ENCODE measurements at regions not wholly inside any gene's neighbourhood (a gene's known extent, or its start where the extent isn't known, plus 50 kb on each side); places are given as distances from the start of the nearest gene placed in this dataset.

GRCh38 chr3:70752051-70752450 is 439.6 kb upstream of the MDFIC2 start:
- Histone ChIP-seq H3K9ac (ENCODE audit: low read depth in 1 of 2, low read length in 2 of 2) (no peak overlapping the region), H3K27me3 (ENCODE audit: control insufficient read depth in 4 of 4, insufficient read depth in 4 of 4, low read length in 3 of 4) (peaks cover 0 to 9% (median 0%) of the 10 kb centered on the region in 4 donors), H3K4me3 (ENCODE audit: low read depth in 1 of 3, low read length in 3 of 3) (no peak overlapping the region), H3K36me3 (ENCODE audit: control insufficient read depth in 4 of 4, insufficient read depth in 3 of 4, low read depth in 1 of 4, low read length in 3 of 4) (no peaks in the 10 kb centered on the region), H3K27ac (ENCODE audit: low read depth in 1 of 2, low read length in 2 of 2) (no peak overlapping the region), H3K9me3 (ENCODE audit: control insufficient read depth in 4 of 4, low read length in 3 of 4) (peaks cover 0 to 4% (median 0%) of the 10 kb centered on the region in 4 donors), H3K4me1 (ENCODE audit: control insufficient read depth in 4 of 4, insufficient read depth in 4 of 4, low read length in 3 of 4) (no peaks in the 10 kb centered on the region)
- TF ChIP-seq ZBTB33 (IDR thresholded peaks at IDR 0.05) (no peak), GABPA (IDR thresholded peaks at IDR 0.05 in 1 of 2, conservative IDR thresholded peaks at IDR 0.05 in 1 of 2) (no peak), RAD21 (IDR thresholded peaks at IDR 0.05) (no peak), FOXA1 (IDR thresholded peaks at IDR 0.05) (no peak), TAF1 (conservative IDR thresholded peaks at IDR 0.05) (no peak), MAX (IDR thresholded peaks at IDR 0.05) (no peak), SP1 (IDR thresholded peaks at IDR 0.05) (no peak), REST (IDR thresholded peaks at IDR 0.05) (no peak), RXRA (IDR thresholded peaks at IDR 0.05) (no peak), CTCF (IDR thresholded peaks at IDR 0.05; ENCODE audit: low read depth, low read length, missing input control) (no peak)
- WGBS: 91% methylated on average over 5 of the region's 5 CpGs
- no peak for DNase-seq (ENCODE audit: low spot score)

GRCh38 chr3:70749122-70749521 is 436.7 kb upstream of the MDFIC2 start:
- WGBS: 53% methylated on average over 4 of the region's 4 CpGs
- TF ChIP-seq RXRA (IDR thresholded peaks at IDR 0.05) (no peak), ATF3 (IDR thresholded peaks at IDR 0.05) (no peak), CTCF (IDR thresholded peaks at IDR 0.05; ENCODE audit: low read depth, low read length, missing input control) (no peak), MAX (IDR thresholded peaks at IDR 0.05) (no peak), TAF1 (conservative IDR thresholded peaks at IDR 0.05) (no peak), YY1 (IDR thresholded peaks at IDR 0.05) (no peak), JUND (IDR thresholded peaks at IDR 0.05) (no peak), REST (IDR thresholded peaks at IDR 0.05) (no peak), FOXA1 (IDR thresholded peaks at IDR 0.05) (no peak)
- H3K27ac ChIP-seq (ENCODE audit: low read depth in 1 of 2, low read length in 2 of 2): no peak overlapping the region
- H3K4me3 ChIP-seq (ENCODE audit: low read depth in 1 of 3, low read length in 3 of 3): no peak overlapping the region
- no peak overlapping the region for H3K9ac ChIP-seq (ENCODE audit: low read depth in 1 of 2, low read length in 2 of 2)
- H3K9me3 ChIP-seq (ENCODE audit: control insufficient read depth in 4 of 4, low read length in 3 of 4): no peaks in the 10 kb centered on the region
- DNase-seq (ENCODE audit: low spot score): no peak
- H3K4me1 ChIP-seq (ENCODE audit: control insufficient read depth in 4 of 4, insufficient read depth in 4 of 4, low read length in 3 of 4): peaks cover 0 to 2% (median 0%) of the 10 kb centered on the region in 4 donors
- peaks cover 0 to 4% (median 0%) of the 10 kb centered on the region in 4 donors for H3K27me3 ChIP-seq (ENCODE audit: control insufficient read depth in 4 of 4, insufficient read depth in 4 of 4, low read length in 3 of 4)
- no peaks in the 10 kb centered on the region for H3K36me3 ChIP-seq (ENCODE audit: control insufficient read depth in 4 of 4, insufficient read depth in 3 of 4, low read depth in 1 of 4, low read length in 3 of 4)

All from liver (tissue), 8 donors.